GM13976 (cell line): ENCODE measurements at regions not wholly inside any gene's neighbourhood (a gene's known extent, or its start where the extent isn't known, plus 50 kb on each side); places are given as distances from the start of the nearest gene placed in this dataset.

ENCODE experiments used
- DNase-seq: peaks from one replicate; pipeline ENCODE4 v3.0.0; 2012; ENCODE audit warnings: low spot score
- in situ Hi-C: fragments of 300-500 bp; cut with MboI; formaldehyde crosslinking; loops from one replicate; pipeline ENCODE4 v1.12.0; 2022; ENCODE audit warnings: low sequenced_read_pairs, mixed read lengths, inconsistent platforms; ENCODE audit not compliant: unreplicated experiment
- TF ChIP-seq, protein P1 (sequence below): IDR thresholded peaks from 2 replicates; pipeline ENCODE4 v1.5.1; 2012; ENCODE audit warnings: borderline replicate concordance, mild to moderate bottlenecking; ENCODE audit not compliant: insufficient read depth; ENCODE audit errors: extremely low read depth, missing control alignments, control extremely low read depth

DNA sequence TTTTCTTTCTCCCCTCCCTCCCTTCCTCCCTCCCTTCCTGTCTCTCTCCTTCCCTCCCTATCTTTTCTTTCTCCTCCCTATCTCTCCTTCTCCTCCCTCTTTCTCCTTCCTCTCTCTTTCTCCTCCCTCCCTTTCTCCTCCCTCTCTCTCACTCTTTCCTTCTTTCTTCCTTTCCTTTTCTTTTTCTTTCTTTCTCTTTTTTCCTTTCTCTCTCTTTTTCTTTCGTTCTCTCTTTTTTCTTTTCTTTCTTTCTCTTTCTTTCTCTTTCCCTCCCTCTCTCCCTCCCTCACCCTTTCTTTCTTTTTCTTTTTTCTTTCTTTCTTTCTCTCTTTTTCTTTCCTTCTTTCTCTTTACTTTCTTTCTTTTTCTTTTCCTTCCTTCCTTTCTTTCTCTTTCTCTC lies 169.7 kb upstream of the LINC00305 start:
- TF ChIP-seq, protein P1, sequence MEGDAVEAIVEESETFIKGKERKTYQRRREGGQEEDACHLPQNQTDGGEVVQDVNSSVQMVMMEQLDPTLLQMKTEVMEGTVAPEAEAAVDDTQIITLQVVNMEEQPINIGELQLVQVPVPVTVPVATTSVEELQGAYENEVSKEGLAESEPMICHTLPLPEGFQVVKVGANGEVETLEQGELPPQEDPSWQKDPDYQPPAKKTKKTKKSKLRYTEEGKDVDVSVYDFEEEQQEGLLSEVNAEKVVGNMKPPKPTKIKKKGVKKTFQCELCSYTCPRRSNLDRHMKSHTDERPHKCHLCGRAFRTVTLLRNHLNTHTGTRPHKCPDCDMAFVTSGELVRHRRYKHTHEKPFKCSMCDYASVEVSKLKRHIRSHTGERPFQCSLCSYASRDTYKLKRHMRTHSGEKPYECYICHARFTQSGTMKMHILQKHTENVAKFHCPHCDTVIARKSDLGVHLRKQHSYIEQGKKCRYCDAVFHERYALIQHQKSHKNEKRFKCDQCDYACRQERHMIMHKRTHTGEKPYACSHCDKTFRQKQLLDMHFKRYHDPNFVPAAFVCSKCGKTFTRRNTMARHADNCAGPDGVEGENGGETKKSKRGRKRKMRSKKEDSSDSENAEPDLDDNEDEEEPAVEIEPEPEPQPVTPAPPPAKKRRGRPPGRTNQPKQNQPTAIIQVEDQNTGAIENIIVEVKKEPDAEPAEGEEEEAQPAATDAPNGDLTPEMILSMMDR, result no peak

DNA sequence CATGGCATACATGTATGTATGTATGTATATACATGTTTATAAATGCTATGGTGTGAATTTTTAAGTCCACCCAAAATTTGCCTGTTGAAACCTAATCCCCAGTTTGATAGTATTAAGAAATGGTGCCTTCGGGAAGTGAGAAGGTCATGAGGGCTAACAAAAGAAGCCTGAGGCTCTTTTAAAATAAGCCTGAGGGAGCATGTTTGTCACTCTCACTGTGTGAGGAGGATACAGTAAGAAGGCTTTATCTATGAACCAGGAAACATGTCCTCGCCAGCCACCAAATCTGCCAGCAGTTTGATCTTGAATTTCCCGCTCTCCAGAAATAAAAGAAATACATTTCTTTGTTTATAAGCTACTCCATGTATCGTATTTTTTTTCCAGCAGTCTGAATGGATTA lies 163.0 kb upstream of the LINC00305 start:
- in situ Hi-C loops, result no loop called here
- TF ChIP-seq, protein P1, result no peak
- DNase-seq, result no peak

More for the DNA sequence above, 169.7 kb upstream of the LINC00305 start:
- DNase-seq, result no peak
- in situ Hi-C loops, result no loop called here

DNA sequence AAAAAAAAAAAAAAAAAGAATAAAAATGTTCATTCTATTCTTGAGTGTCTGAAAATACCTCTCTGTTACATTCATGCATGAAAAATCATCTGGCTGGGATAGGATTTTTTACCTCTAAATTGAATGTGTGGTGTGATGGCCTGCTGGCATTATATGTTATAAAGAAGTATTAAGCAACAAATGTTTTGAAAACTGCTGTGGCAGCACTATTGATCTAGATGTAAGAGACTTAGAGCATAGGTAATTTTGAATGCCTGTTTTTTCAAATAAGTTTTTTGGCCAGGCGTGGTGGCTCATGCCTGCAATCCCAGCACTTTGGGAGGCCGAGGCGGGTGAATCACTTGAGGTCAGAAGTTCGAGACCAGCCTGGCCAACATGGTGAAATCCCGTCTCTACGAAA lies 147.0 kb upstream of the LINC00305 start:
- no peak for DNase-seq
- in situ Hi-C loops, result no loop called here
- TF ChIP-seq, protein P1, result no peak

DNA sequence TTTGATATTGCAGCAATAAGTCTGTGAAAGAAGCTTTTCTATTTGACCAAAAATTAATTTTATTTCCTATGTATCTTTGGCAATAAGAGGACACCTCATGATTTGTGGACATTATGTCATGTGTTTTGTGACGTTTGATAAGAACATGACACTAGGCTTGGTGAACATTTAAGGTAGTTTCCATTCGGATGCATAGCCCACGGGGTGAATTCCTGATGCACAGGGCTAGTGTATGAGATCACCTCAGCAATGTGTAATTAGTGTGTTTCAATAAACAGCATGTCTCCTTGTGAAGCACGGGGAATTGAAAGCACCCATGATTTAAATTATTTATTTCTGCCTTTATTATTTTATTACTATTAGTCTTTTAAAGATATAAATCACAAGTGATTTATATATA lies 146.1 kb upstream of the LINC00305 start:
- TF ChIP-seq, protein P1, result no peak
- DNase-seq, result no peak
- in situ Hi-C loops, result no loop called here

DNA sequence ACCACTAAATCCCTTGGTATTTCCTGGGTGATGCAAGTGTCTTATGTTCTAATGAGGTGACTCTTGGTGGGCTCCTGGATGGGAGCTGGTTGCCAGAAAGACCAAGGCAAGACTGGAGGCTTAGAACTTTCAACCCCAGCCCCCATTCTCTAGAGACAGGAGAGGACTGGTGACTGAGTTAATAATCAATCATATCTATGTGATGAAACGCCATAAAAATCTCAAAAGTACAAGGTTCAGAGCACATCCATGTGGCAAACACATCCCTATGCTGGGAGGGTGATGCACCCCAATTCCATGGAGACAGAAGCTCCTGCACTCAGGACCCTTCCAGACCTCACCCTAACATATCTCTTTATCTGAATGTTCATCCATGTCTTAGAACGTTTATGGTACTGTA lies 139.5 kb upstream of the LINC00305 start:
- in situ Hi-C loops, result no loop called here
- TF ChIP-seq, protein P1, result no peak
- DNase-seq, result no peak

DNA sequence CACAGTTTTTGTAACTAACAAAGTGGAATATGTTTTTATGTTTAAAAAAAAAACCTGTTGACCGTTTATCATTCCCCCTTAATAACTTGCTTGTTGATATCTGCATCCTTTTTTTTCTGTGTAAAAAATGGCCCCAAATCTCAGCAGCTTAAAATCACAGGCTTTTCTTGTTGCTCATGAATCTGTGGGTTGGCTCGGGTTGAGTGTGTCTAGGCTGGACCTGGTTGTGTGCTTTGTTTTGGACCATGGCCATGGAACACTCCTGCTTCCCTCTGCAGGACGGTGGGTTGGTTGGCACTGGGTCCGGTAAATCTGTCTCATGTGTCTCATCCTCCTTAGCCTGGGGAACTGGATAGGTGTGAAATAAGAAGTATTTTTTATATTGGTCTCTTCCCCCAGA lies 139.0 kb upstream of the LINC00305 start:
- in situ Hi-C loops, result no loop called here
- DNase-seq, result no peak
- TF ChIP-seq, protein P1, result no peak

DNA sequence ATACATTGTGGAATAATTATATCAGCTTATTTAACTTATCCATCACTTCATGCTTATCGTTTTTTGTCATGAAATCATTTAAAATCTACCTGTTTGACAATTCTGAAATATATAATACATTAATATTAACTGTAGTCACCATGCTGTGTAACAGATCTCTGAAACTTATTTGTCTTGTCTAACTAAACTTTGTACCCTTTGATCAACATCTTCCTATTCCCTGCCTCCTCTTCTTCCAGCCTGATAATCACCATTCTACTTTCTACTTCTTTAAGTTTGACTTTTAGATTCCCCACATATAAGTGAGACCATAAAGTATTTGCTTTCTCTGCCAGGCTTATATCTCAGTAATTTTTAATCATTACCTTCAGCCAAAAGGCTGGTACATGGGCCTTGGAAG lies 134.2 kb upstream of the LINC00305 start:
- TF ChIP-seq, protein P1, result no peak
- in situ Hi-C loops, result no loop called here
- DNase-seq, result no peak
